NCI-H748 (cell line): ENCODE measurements at regions not wholly inside any gene's neighbourhood (a gene's known extent, or its start where the extent isn't known, plus 50 kb on each side); places are given as distances from the start of the nearest gene placed in this dataset.
"Not testable (repeated sequence)": the region's sequence is repeated elsewhere in the genome, so short reads cannot be mapped to it uniquely, and the experiment has no call there.

Experiments used
- DNase-seq: peaks from one replicate; lab custom pipeline; 2025; ENCODE audit not compliant: unreplicated experiment; lab: John Stamatoyannopoulos, UW

GRCh38 chr3:194054961-194055360 is 81.0 kb upstream of the HES1 start:
- DNase-seq, result no peak

- peak; percentile 1 for DNase-seq
Measured at GRCh38 chr3:194056323-194056722, 79.6 kb upstream of the HES1 start.

- peak; percentile 39 for DNase-seq
Measured at GRCh38 chr3:194056731-194057415, 79.1 kb upstream of the HES1 start.

GRCh38 chr3:194057570-194058188 is 78.3 kb upstream of the HES1 start:
- DNase-seq, result no peak

- peak; percentile 82 for DNase-seq
Measured at GRCh38 chr3:194058189-194058571, 77.8 kb upstream of the HES1 start.

- DNase-seq, result no peak
Measured at GRCh38 chr3:194058753-194059152, 77.2 kb upstream of the HES1 start.

- DNase-seq, result no peak
Measured at GRCh38 chr3:194061421-194062030, 74.4 kb upstream of the HES1 start.

GRCh38 chr3:194062830-194063229 is 73.1 kb upstream of the HES1 start:
- no peak for DNase-seq

GRCh38 chr3:194064380-194065332 is 71.3 kb upstream of the HES1 start:
- no peak for DNase-seq

- DNase-seq, result not testable (repeated sequence)
Measured at GRCh38 chr3:194067327-194067726, 68.6 kb upstream of the HES1 start.

- DNase-seq, result no peak
Measured at GRCh38 chr3:194067949-194068362, 68.0 kb upstream of the HES1 start.

- no peak for DNase-seq
Measured at GRCh38 chr3:194069421-194070219, 66.3 kb upstream of the HES1 start.

GRCh38 chr3:194070220-194070633 is 65.7 kb upstream of the HES1 start:
- no peak for DNase-seq

- DNase-seq, result peak; percentile 70
Measured at GRCh38 chr3:194070634-194071409, 65.1 kb upstream of the HES1 start.

- no peak for DNase-seq
Measured at GRCh38 chr3:194072097-194072428, 63.9 kb upstream of the HES1 start.

GRCh38 chr3:194072691-194073279 is 63.2 kb upstream of the HES1 start:
- no peak for DNase-seq

GRCh38 chr3:194073926-194074325 is 62.0 kb upstream of the HES1 start:
- no peak for DNase-seq

- DNase-seq, result no peak
Measured at GRCh38 chr3:194075088-194075615, 60.8 kb upstream of the HES1 start.

- no peak for DNase-seq
Measured at GRCh38 chr3:194075802-194076460, 60.0 kb upstream of the HES1 start.
